ENCODE measurements at regions not wholly inside any gene's neighbourhood (a gene's known extent, or its start where the extent isn't known, plus 50 kb on each side); places are given as distances from the start of the nearest gene placed in this dataset.
"Not testable (repeated sequence)": the region's sequence is repeated elsewhere in the genome, so short reads cannot be mapped to it uniquely, and the experiment has no call there.

DNA sequence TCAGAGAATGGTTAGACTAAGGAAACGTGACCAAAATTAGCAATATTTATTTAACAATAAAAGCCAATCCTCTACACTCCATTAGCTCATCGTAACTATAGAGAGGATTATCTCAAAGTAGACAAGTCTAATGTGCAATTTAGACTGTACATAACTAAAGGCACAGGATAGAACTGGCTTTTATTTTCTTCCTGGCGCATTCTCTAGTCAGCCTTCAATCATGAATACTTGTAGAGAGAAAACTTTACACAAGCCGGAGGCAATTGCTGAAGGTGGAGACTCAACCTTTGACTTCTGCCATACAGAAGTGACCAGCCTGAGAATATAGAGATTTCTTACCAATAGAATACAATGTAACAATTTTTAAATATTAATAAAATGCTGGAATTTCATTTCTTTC, 777.9 kb downstream of the LTN1 start:
- H3K27me3 Mint-ChIP-seq = no peaks in the 10 kb centered on the region
- ATAC-seq = no peak
- no peaks in the 10 kb centered on the region for H3K4me1 Mint-ChIP-seq
- H3K9me3 Mint-ChIP-seq = peaks cover 5% of the 10 kb centered on the region
- no peak overlapping the region for H3K4me3 Mint-ChIP-seq
- no peak overlapping the region for H3K27ac Mint-ChIP-seq
- no peaks in the 10 kb centered on the region for H3K36me3 Mint-ChIP-seq

DNA sequence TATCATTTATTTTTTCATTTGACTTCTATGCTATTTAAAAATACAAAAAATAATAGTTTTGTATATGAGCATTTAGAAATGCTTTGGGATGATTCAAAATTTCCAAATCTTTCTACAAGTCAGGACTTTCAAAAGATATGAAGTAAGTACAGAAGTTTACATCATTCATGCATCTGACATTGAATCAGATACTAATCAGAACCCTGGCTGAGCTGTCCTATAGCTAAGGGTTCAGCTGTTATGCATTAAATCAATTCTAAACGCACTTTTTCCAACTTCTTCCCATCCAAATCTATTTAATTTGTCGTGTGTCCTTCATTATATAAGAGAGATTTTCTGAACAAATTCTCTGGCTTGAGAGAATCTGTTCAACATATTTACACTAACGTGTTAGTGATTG, 779.4 kb downstream of the LTN1 start:
- no peak overlapping the region for H3K4me3 Mint-ChIP-seq
- no peaks in the 10 kb centered on the region for H3K36me3 Mint-ChIP-seq
- no peaks in the 10 kb centered on the region for H3K27me3 Mint-ChIP-seq
- no peak for ATAC-seq
- H3K4me1 Mint-ChIP-seq = no peaks in the 10 kb centered on the region
- no peak overlapping the region for H3K27ac Mint-ChIP-seq
- peaks cover 5% of the 10 kb centered on the region for H3K9me3 Mint-ChIP-seq

DNA sequence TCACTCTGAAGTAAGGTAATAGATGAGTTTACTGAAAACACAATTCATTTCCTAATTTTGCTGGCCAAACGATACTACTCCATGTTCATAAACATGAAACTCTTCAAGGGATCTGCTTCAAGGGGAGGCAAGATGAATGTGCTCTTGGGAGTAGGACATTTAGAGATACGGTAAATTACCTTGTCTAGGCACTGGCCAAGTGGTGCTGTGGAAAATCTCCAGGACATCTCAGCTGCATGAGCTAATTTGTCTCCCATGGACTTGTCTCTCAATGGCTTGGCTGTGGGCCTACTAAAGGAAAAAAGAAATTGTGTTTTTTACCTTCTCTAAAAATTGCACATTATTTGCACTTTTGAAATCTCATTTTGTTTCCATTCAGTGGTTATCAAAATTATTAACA, 780.6 kb downstream of the LTN1 start:
- no peaks in the 10 kb centered on the region for H3K36me3 Mint-ChIP-seq
- no peaks in the 10 kb centered on the region for H3K4me1 Mint-ChIP-seq
- no peak overlapping the region for H3K4me3 Mint-ChIP-seq
- peaks cover 2% of the 10 kb centered on the region for H3K9me3 Mint-ChIP-seq
- no peaks in the 10 kb centered on the region for H3K27me3 Mint-ChIP-seq
- H3K27ac Mint-ChIP-seq = no peak overlapping the region
- ATAC-seq = no peak

GRCh38 chr21:28207436-28208173, 785.1 kb downstream of the LTN1 start:
- Mint-ChIP-seq H3K27ac (no peak overlapping the region), H3K4me1 (no peaks in the 10 kb centered on the region), H3K36me3 (no peaks in the 10 kb centered on the region), H3K9me3 (peaks cover 2% of the 10 kb centered on the region), H3K4me3 (no peak overlapping the region), H3K27me3 (no peaks in the 10 kb centered on the region)
- ATAC-seq = no peak

GRCh38 chr21:28200726-28201125, 792.0 kb downstream of the LTN1 start:
- no peaks in the 10 kb centered on the region for H3K36me3 Mint-ChIP-seq
- no peaks in the 10 kb centered on the region for H3K27me3 Mint-ChIP-seq
- H3K27ac Mint-ChIP-seq = no peak overlapping the region
- H3K9me3 Mint-ChIP-seq = peaks cover 3% of the 10 kb centered on the region
- no peak overlapping the region for H3K4me3 Mint-ChIP-seq
- H3K4me1 Mint-ChIP-seq = no peaks in the 10 kb centered on the region
- ATAC-seq = no peak

DNA sequence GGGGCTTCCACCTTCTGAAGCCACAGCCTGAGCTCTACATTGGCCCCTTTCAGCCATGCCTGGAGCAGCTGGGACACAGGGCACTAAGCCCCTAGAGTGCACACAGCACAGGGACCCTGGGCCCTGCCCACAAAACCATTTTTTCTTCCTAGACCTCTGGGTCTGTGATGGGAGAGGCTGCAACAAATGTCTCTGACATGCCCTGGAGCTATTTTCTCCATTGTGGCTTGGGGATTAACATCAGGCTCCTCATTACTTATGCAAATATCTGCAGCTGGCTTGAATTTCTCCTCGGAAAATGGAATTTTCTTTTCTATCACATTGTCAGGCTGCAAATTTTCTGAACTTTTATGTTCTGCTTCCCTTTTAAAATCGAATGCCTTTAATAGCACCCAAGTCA, 795.7 kb downstream of the LTN1 start:
- Mint-ChIP-seq H3K36me3 (no peaks in the 10 kb centered on the region), H3K27ac (no peak overlapping the region), H3K27me3 (no peaks in the 10 kb centered on the region), H3K9me3 (peaks cover 12% of the 10 kb centered on the region), H3K4me3 (no peak overlapping the region), H3K4me1 (no peaks in the 10 kb centered on the region)
- ATAC-seq = no peak

GRCh38 chr21:28193189-28193588, 799.5 kb downstream of the LTN1 start:
- Mint-ChIP-seq H3K4me1 (no peaks in the 10 kb centered on the region), H3K9me3 (peaks cover 12% of the 10 kb centered on the region), H3K27ac (no peak overlapping the region), H3K36me3 (no peaks in the 10 kb centered on the region), H3K27me3 (no peaks in the 10 kb centered on the region), H3K4me3 (no peak overlapping the region)
- no peak for ATAC-seq

GRCh38 chr21:28186604-28187003, 806.1 kb downstream of the LTN1 start:
- Mint-ChIP-seq H3K27me3 (no peaks in the 10 kb centered on the region), H3K4me1 (no peaks in the 10 kb centered on the region), H3K9me3 (peaks cover 3% of the 10 kb centered on the region), H3K36me3 (no peaks in the 10 kb centered on the region), H3K4me3 (no peak overlapping the region), H3K27ac (no peak overlapping the region)
- ATAC-seq = no peak

DNA sequence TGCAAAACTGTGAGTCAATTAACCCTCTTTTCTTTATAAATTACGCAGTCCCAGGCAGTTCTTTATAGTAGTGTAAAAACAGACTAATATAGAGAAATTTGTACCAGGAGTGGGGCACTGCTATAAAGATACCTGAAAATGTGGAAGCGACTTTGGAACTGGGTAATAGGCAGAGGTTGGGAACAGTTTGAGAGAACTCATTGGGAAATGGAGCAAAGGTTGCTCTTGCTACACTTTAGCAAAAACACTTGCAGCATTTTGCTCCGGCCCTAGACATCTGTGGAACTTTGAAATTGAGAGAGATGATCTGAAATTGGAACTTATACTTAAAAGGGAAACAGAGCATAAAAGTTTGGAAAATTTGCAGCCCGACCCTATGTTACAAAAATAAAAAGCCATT, 810.9 kb downstream of the LTN1 start:
- H3K27ac Mint-ChIP-seq = no peak overlapping the region
- H3K4me1 Mint-ChIP-seq = no peaks in the 10 kb centered on the region
- no peak for ATAC-seq
- no peak overlapping the region for H3K4me3 Mint-ChIP-seq
- H3K27me3 Mint-ChIP-seq = no peaks in the 10 kb centered on the region
- H3K9me3 Mint-ChIP-seq = peaks cover 3% of the 10 kb centered on the region
- H3K36me3 Mint-ChIP-seq = no peaks in the 10 kb centered on the region

DNA sequence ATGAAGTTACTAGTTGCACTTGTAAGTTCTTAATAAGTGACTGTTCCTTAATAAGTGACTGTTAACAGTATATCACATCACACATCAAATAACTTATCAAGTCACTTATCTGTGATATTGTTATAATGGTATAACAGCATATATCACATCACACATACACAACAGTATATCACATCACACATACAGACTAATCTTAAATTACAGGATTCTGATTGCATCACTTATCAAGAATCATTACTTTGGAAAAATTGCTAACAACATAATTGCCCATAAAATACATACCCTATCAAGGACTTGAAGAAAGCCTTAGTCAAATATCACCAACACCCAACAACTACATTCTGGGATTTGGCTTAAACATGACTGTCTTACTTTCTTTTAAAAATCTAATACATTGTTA, 813.5 kb downstream of the LTN1 start:
- ATAC-seq = no peak
- Mint-ChIP-seq H3K36me3 (no peaks in the 10 kb centered on the region), H3K4me1 (no peaks in the 10 kb centered on the region), H3K27me3 (no peaks in the 10 kb centered on the region), H3K27ac (no peak overlapping the region), H3K4me3 (no peak overlapping the region), H3K9me3 (peaks cover 6% of the 10 kb centered on the region)

GRCh38 chr21:28177124-28177523, 815.6 kb downstream of the LTN1 start:
- Mint-ChIP-seq H3K4me3 (no peak overlapping the region), H3K36me3 (no peaks in the 10 kb centered on the region), H3K27ac (no peak overlapping the region), H3K27me3 (no peaks in the 10 kb centered on the region), H3K9me3 (peaks cover 6% of the 10 kb centered on the region), H3K4me1 (no peaks in the 10 kb centered on the region)
- ATAC-seq = no peak

- H3K4me3 Mint-ChIP-seq = no peak overlapping the region
- H3K27ac Mint-ChIP-seq = no peak overlapping the region
- H3K9me3 Mint-ChIP-seq = peaks cover 3% of the 10 kb centered on the region
- H3K4me1 Mint-ChIP-seq = no peaks in the 10 kb centered on the region
- ATAC-seq = no peak
- no peaks in the 10 kb centered on the region for H3K36me3 Mint-ChIP-seq
- no peaks in the 10 kb centered on the region for H3K27me3 Mint-ChIP-seq
Measured at GRCh38 chr21:28174701-28175100, 818.0 kb downstream of the LTN1 start.

GRCh38 chr21:28174006-28174405, 818.7 kb downstream of the LTN1 start:
- Mint-ChIP-seq H3K4me3 (no peak overlapping the region), H3K4me1 (no peaks in the 10 kb centered on the region), H3K36me3 (no peaks in the 10 kb centered on the region), H3K27me3 (no peaks in the 10 kb centered on the region), H3K27ac (no peak overlapping the region), H3K9me3 (peaks cover 3% of the 10 kb centered on the region)
- ATAC-seq = no peak

GRCh38 chr21:28172376-28172775, 820.3 kb downstream of the LTN1 start:
- H3K9me3 Mint-ChIP-seq = peaks cover 3% of the 10 kb centered on the region
- no peaks in the 10 kb centered on the region for H3K36me3 Mint-ChIP-seq
- H3K27ac Mint-ChIP-seq = no peak overlapping the region
- no peak for ATAC-seq
- no peaks in the 10 kb centered on the region for H3K27me3 Mint-ChIP-seq
- no peaks in the 10 kb centered on the region for H3K4me1 Mint-ChIP-seq
- H3K4me3 Mint-ChIP-seq = no peak overlapping the region

DNA sequence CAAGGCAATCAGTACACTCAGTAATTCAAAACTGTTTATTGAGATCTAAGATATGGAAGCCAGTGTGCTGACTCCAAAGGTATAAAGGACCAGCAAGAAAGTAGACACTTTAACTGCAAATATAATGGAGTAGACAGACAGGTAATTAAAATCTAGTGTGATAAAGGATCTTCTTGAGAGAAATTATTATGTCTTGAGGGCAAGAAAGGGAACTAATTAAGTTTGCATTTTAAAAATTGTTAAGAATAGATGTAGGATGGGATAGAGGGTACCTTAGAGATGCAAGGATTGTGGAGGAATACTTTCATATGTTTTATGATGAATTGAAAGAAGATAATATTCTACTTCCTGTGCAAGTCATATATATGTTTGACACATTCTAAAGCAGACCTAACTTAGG, 825.3 kb downstream of the LTN1 start:
- no peaks in the 10 kb centered on the region for H3K4me1 Mint-ChIP-seq
- peaks cover 8% of the 10 kb centered on the region for H3K9me3 Mint-ChIP-seq
- no peak overlapping the region for H3K27ac Mint-ChIP-seq

DNA sequence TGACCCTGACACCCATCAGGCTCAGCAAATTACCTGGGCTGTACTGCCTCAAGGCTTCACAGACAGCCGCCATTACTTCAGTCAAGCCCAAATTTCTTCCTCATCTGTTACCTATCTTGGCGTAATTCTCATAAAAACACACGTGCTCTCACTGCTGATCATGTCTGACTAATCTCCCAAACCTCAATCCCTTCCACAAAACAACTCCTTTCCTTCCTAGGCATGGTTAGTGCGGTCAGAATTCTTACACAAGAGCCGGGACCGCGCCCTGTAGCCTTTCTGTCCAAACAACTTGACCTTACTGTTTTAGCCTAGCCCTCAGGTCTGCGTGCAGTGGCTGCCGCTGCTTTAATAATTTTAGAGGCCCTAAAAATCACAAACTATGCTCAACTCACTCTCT, 828.2 kb downstream of the LTN1 start:
- H3K27ac Mint-ChIP-seq, ATAC-seq, H3K36me3 Mint-ChIP-seq, H3K4me3 Mint-ChIP-seq, H3K9me3 Mint-ChIP-seq, H3K27me3 Mint-ChIP-seq, H3K4me1 Mint-ChIP-seq: not testable (repeated sequence)

More for the DNA sequence above, 825.3 kb downstream of the LTN1 start:
- Mint-ChIP-seq H3K27me3 (no peaks in the 10 kb centered on the region), H3K36me3 (no peaks in the 10 kb centered on the region), H3K4me3 (no peak overlapping the region)
- no peak for ATAC-seq

GRCh38 chr21:28162052-28162451, 830.6 kb downstream of the LTN1 start:
- not testable (repeated sequence) for H3K4me1 Mint-ChIP-seq, H3K4me3 Mint-ChIP-seq, H3K9me3 Mint-ChIP-seq, H3K36me3 Mint-ChIP-seq, H3K27me3 Mint-ChIP-seq, H3K27ac Mint-ChIP-seq, ATAC-seq
